HCT116 (cell line): ENCODE measurements at regions not wholly inside any gene's neighbourhood (a gene's known extent, or its start where the extent isn't known, plus 50 kb on each side); places are given as distances from the start of the nearest gene placed in this dataset.

Experiments used
- ATAC-seq: fragments of 200-7000 bp; cut with Tn5 transposase; 2 replicates; pipeline ENCODE4 v1.9.1; 2020; ENCODE audit warnings: mild to moderate bottlenecking, moderate library complexity
- BruUV-seq: library from RNA; stranded (reverse); fragments of 400-500 nt; replicated peaks from 2 replicates; lab custom pipeline; 2021; lab: Mats Ljungman, UMichigan
- CTCF ChIA-PET: fragments of 300-600 bp; sonication (Branson Sonifier 250); formaldehyde crosslinking; loops from one replicate; lab custom pipeline; 2021; ENCODE audit warnings: antibody characterized with exemption; lab: Charles Lee
- POLR2A ChIA-PET: fragments of 300-600, 350-600 bp; sonication (Branson Sonifier 250); formaldehyde crosslinking; loops from one replicate; lab custom pipeline; 2021; ENCODE audit warnings: antibody characterized with exemption; lab: Charles Lee
- RAD21 ChIA-PET, 2 experiments: fragments of 300-600 bp; sonication (Branson Sonifier 250); formaldehyde crosslinking; loops; one replicate each; lab custom pipeline; 2023; ENCODE audit warnings: low total read pairs in 2 of 2; ENCODE audit not compliant: uncharacterized antibody in 2 of 2, unreplicated experiment in 2 of 2, low non-redundant PET in 1 of 2; lab: Charles Lee
- DNase-seq: peaks from one replicate; pipeline ENCODE4 v3.0.0-alpha.2; 2010; ENCODE audit warnings: low read depth, low spot score
- H2AFZ ChIP-seq: fragments of 200-600 bp; shearing (Covaris generic), sonication (generic); 2 replicates; pipeline ENCODE4 v1.6.1; 2017; ENCODE audit warnings: low read depth, mixed run types, mixed read lengths, antibody characterized with exemption, low read length; ENCODE audit not compliant: poor library complexity, severe bottlenecking
- H3K27ac ChIP-seq: 2 replicates; pipeline ENCODE4 v1.5.1; 2012; ENCODE audit warnings: low read depth, low read length
- H3K27me3 ChIP-seq: fragments of 200-600 bp; sonication (generic); 2 replicates; pipeline ENCODE4 v1.6.1; 2016; ENCODE audit warnings: mixed run types, low read length, mixed read lengths; ENCODE audit not compliant: insufficient read depth
- H3K36me3 ChIP-seq, 2 experiments: fragments of 200-500 bp in 1 of 2; fragments of 200-600 bp in 1 of 2; sonication (Bioruptor generic) in 1 of 2; sonication (generic) in 1 of 2; 2 replicates each; pipeline versions ENCODE4 v1.5.1 to v1.6.1; 2014 to 2016; ENCODE audit warnings: low read length in 2 of 2, inconsistent platforms in 1 of 2, mixed read lengths in 1 of 2, mixed run types in 1 of 2; ENCODE audit not compliant: insufficient read depth in 2 of 2, control insufficient read depth in 1 of 2
- H3K4me1 ChIP-seq, 2 experiments: fragments of 200-600 bp in 1 of 2; sonication (generic) in 1 of 2; 2 replicates each; pipeline versions ENCODE4 v1.5.1 to v1.6.1; 2012 to 2017; ENCODE audit warnings: low read length in 2 of 2, inconsistent platforms in 1 of 2, mild to moderate bottlenecking in 1 of 2, mixed read lengths in 1 of 2, mixed run types in 1 of 2, moderate library complexity in 1 of 2; ENCODE audit not compliant: insufficient read depth in 2 of 2, control insufficient read depth in 1 of 2
- H3K4me2 ChIP-seq: fragments of 200-600 bp; sonication (generic); 2 replicates; pipeline ENCODE4 v1.6.1; 2017; ENCODE audit warnings: mixed run types, low read length, mixed read lengths
- H3K4me3 ChIP-seq, 2 experiments: fragments of 200-600 bp in 1 of 2; sonication (generic) in 1 of 2; replicated peaks in 1 of 2; 2 replicates each; pipeline ENCODE4 v1.5.1; 2011 to 2016; ENCODE audit warnings: low read length in 2 of 2, control low read depth in 1 of 2, low read depth in 1 of 2, mild to moderate bottlenecking in 1 of 2, mixed read lengths in 1 of 2, mixed run types in 1 of 2
- H3K79me2 ChIP-seq: fragments of 200-600 bp; sonication (generic); 2 replicates; pipeline ENCODE4 v1.6.1; 2017; ENCODE audit warnings: mild to moderate bottlenecking, mixed run types, low read length, moderate library complexity, mixed read lengths; ENCODE audit not compliant: insufficient read depth
- H3K9ac ChIP-seq: fragments of 200-600 bp; sonication (generic); 2 replicates; pipeline ENCODE4 v1.6.1; 2016; ENCODE audit warnings: low read length, mixed read lengths
- H3K9me2 ChIP-seq: fragments of 200-600 bp; sonication (generic), shearing (Covaris generic); 2 replicates; pipeline ENCODE4 v1.6.1; 2017; ENCODE audit warnings: mixed run types, mild to moderate bottlenecking, moderate library complexity; ENCODE audit not compliant: insufficient read depth
- H3K9me3 ChIP-seq, 2 experiments: fragments of 200-500 bp in 1 of 2; fragments of 200-600 bp in 1 of 2; sonication (Bioruptor generic) in 1 of 2; sonication (generic) in 1 of 2; 2 replicates each; pipeline ENCODE4 v1.6.1; 2014 to 2017; ENCODE audit warnings: low read length in 2 of 2, mixed read lengths in 2 of 2, inconsistent platforms in 1 of 2, low read depth in 1 of 2, mild to moderate bottlenecking in 1 of 2, mixed run types in 1 of 2, moderate library complexity in 1 of 2; ENCODE audit not compliant: control insufficient read depth in 1 of 2, insufficient read depth in 1 of 2
- H4K20me1 ChIP-seq: fragments of 200-600 bp; sonication (generic), shearing (Covaris generic); 2 replicates; pipeline ENCODE4 v1.6.1; 2017; ENCODE audit warnings: mixed run types, mild to moderate bottlenecking, moderate library complexity; ENCODE audit not compliant: insufficient read depth
- CEBPB ChIP-seq: IDR thresholded peaks from 2 replicates; pipeline ENCODE4 v1.6.1; 2012; ENCODE audit warnings: low read depth
- JUND ChIP-seq: IDR thresholded peaks from 2 replicates; pipeline ENCODE4 v1.6.1; 2012
- ZNF274 ChIP-seq: fragments of 200-500 bp; sonication (Bioruptor generic); IDR thresholded peaks from 2 replicates; pipeline ENCODE4 v1.6.1; 2014; ENCODE audit warnings: mild to moderate bottlenecking, low read depth, low read length, inconsistent platforms
- intact Hi-C: fragments of 100-400 bp; cut with micrococcal nuclease; formaldehyde crosslinking; loops from 2 replicates; pipeline ENCODE4 v1.10.0; 2022
- TF ChIP-seq, protein P1 (sequence below): IDR thresholded peaks from 2 replicates; pipeline ENCODE4 v1.6.1; 2012
- TF ChIP-seq, protein P2 (sequence below), 3 experiments: fragments of 200-600 bp in 1 of 3; sonication (generic) in 1 of 3; IDR thresholded peaks in 2 of 3; conservative IDR thresholded peaks in 1 of 3; 2 replicates each; pipeline ENCODE4 v1.5.1; 2012 to 2017; ENCODE audit warnings: low read depth in 2 of 3, low read length in 2 of 3, antibody characterized with exemption in 1 of 3, borderline replicate concordance in 1 of 3, control low read depth in 1 of 3, mild to moderate bottlenecking in 1 of 3, mixed read lengths in 1 of 3, mixed run types in 1 of 3, moderate library complexity in 1 of 3; ENCODE audit not compliant: insufficient read depth in 1 of 3

DNA sequence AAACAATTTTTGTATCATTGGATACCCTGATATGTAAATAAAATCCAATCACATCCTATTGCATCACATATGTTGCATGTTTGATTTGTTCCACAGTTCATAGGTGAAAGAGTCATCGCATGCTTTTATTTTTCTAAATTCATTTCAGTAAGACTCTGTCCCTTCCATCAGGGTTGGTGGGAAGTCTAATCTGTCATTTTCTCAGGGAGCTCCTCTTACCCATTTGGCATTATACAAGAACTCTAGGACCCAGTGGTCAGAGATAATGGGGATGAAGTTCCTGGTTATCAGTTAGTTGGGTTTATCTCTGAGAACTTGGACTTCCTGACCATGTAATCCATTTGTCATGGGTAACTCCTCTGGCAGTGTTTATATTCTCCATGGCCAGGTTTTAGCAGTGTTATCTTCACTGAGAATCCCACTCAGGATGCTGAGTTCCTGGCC is 227.1 kb upstream of the JADE1 start:
- Histone ChIP-seq H3K27me3 (no peaks in the 10 kb centered on the region), H3K79me2 (no peaks in the 10 kb centered on the region), H4K20me1 (no peaks in the 10 kb centered on the region), H3K36me3 (no peaks in the 10 kb centered on the region), H3K9me2 (no peaks in the 10 kb centered on the region), H3K9ac (no peak overlapping the region), H3K9me3 (no peaks in the 10 kb centered on the region), H3K4me2 (no peak overlapping the region), H2AFZ (no peak overlapping the region), H3K4me1 (no peaks in the 10 kb centered on the region), H3K27ac (no peak overlapping the region), H3K4me3 (no peak overlapping the region)
- ChIA-PET POLR2A (no interaction called here), RAD21 (no interaction called here), CTCF (interaction anchor here (2.2 kb wide), 1 partner anchor 7 kb away, joined by 9 read pairs; no protein-coding TSS in a partner anchor)
- no peak for DNase-seq
- TF ChIP-seq, protein P1, sequence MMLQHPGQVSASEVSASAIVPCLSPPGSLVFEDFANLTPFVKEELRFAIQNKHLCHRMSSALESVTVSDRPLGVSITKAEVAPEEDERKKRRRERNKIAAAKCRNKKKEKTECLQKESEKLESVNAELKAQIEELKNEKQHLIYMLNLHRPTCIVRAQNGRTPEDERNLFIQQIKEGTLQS = no peak
- TF ChIP-seq JUND = no peak
- TF ChIP-seq, protein P2, sequence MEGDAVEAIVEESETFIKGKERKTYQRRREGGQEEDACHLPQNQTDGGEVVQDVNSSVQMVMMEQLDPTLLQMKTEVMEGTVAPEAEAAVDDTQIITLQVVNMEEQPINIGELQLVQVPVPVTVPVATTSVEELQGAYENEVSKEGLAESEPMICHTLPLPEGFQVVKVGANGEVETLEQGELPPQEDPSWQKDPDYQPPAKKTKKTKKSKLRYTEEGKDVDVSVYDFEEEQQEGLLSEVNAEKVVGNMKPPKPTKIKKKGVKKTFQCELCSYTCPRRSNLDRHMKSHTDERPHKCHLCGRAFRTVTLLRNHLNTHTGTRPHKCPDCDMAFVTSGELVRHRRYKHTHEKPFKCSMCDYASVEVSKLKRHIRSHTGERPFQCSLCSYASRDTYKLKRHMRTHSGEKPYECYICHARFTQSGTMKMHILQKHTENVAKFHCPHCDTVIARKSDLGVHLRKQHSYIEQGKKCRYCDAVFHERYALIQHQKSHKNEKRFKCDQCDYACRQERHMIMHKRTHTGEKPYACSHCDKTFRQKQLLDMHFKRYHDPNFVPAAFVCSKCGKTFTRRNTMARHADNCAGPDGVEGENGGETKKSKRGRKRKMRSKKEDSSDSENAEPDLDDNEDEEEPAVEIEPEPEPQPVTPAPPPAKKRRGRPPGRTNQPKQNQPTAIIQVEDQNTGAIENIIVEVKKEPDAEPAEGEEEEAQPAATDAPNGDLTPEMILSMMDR (IDR thresholded peaks at IDR 0.05 in 2 of 3, conservative IDR thresholded peaks at IDR 0.05 in 1 of 3; ENCODE audit: borderline replicate concordance in 1 of 3, insufficient read depth in 1 of 3, low read depth in 2 of 3, low read length in 2 of 3) = no peak
- no peak for ATAC-seq
- no TSS peak for BruUV-seq
- intact Hi-C loops = no loop called here

DNA sequence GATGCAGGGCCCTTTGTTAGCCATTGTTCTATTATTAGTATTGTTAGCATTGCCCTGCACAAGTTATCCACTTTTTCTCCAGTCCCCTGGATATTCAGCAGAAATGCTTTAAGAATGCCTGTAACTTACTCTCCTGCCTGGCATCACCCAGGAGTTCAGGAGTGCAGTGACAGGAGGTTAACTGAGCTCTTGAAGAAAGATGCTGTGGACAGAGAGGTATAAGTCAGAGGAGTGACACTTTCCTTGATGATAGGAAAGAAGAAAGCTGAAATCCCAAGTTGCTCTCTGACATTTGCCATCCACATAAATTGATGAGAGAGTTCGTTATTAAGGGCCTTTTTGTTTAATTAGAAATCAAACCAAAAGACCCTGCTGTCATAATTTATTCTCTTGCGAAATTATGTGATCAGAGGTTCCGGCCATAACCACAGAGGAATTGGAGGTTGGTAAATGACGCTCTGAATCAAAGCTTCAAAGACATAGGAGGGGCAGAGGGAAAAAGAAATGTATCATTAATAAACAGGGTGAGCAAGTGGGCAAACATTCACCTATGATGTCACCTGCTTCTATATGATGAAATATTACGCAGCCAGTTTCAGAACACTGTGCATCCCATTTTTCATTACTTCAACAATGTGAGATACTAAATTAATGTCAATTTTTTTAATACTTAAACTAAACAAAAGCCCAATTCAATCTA is 230.2 kb upstream of the JADE1 start:
- no peak overlapping the region for H2AFZ ChIP-seq
- intact Hi-C loops = no loop called here
- RAD21 ChIA-PET = no interaction called here
- DNase-seq (no peak), ATAC-seq (no peak)
- H3K4me1 ChIP-seq = no peaks in the 10 kb centered on the region
- BruUV-seq = no TSS peak
- TF ChIP-seq CEBPB (0 out of 2 replicates have a peak, but pooled peaks have one; percentile 32), ZNF274 (no peak)
- no peaks in the 10 kb centered on the region for H4K20me1 ChIP-seq
- CTCF ChIA-PET = no interaction called here
- H3K4me3 ChIP-seq = no peak overlapping the region
- H3K27me3 ChIP-seq = no peaks in the 10 kb centered on the region
- no peaks in the 10 kb centered on the region for H3K9me3 ChIP-seq
- POLR2A ChIA-PET = no interaction called here
- no peaks in the 10 kb centered on the region for H3K9me2 ChIP-seq
- no peak overlapping the region for H3K9ac ChIP-seq
- no peaks in the 10 kb centered on the region for H3K36me3 ChIP-seq
- no peak overlapping the region for H3K4me2 ChIP-seq
- H3K79me2 ChIP-seq = no peaks in the 10 kb centered on the region
- H3K27ac ChIP-seq = no peak overlapping the region
